A549 (cell line): ENCODE measurements at regions not wholly inside any gene's neighbourhood (a gene's known extent, or its start where the extent isn't known, plus 50 kb on each side); places are given as distances from the start of the nearest gene placed in this dataset.
A peak's percentile ranks its signal among the peaks of the same experiment; 100 is the strongest.

Experiments
- ATAC-seq, 2 experiments: fragments of 200-7000 bp in 1 of 2; fragments of >200 bp in 1 of 2; cut with Nextera tagmentation in 1 of 2; cut with Tn5 transposase in 1 of 2; 3 replicates each; pipeline versions ENCODE4 v1.8.0 to v1.9.1; 2018 to 2020; ENCODE audit warnings: mild to moderate bottlenecking in 1 of 2, moderate library complexity in 1 of 2
- CTCF ChIA-PET: fragments of 300-600 bp; sonication (Branson Sonifier 250); formaldehyde crosslinking; extraction: SDS; loops from one replicate; lab custom pipeline; 2021; ENCODE audit warnings: antibody characterized with exemption, inconsistent platforms; lab: Yijun Ruan, JAX
- POLR2A ChIA-PET: fragments of 350-600 bp; formaldehyde crosslinking; extraction: SDS; loops from one replicate; lab custom pipeline; 2021; ENCODE audit warnings: antibody characterized with exemption, inconsistent platforms; lab: Yijun Ruan, JAX
- DNase-seq, 2 experiments: peaks; one replicate each; pipeline versions ENCODE4 v3.0.0 to v3.0.0-alpha.2; 2011 to 2016; ENCODE audit warnings: low read depth in 1 of 2, low spot score in 1 of 2
- FAIRE-seq: peaks from 2 replicates; lab custom pipeline; 2011; peaks lifted over from hg19 to GRCh38; lab: Jason Lieb, UNC
- H3K27ac ChIP-seq, 2 experiments: fragments of >200 bp; sonication (Bioruptor Twin); formaldehyde crosslinking; 3 replicates each; pipeline ENCODE4 v1.5.1; 2016 to 2017
- H3K4me1 ChIP-seq: fragments of >200 bp; sonication (Bioruptor Twin); formaldehyde crosslinking; 3 replicates; pipeline ENCODE4 v1.6.1; 2016
- H3K4me2 ChIP-seq: fragments of >200 bp; sonication (Bioruptor Twin); formaldehyde crosslinking; 3 replicates; pipeline ENCODE4 v1.6.1; 2016
- H3K4me3 ChIP-seq: fragments of >200 bp; sonication (Bioruptor Twin); formaldehyde crosslinking; 3 replicates; pipeline ENCODE4 v1.5.1; 2016
- H3K9me3 ChIP-seq: fragments of >200 bp; sonication (Bioruptor Twin); formaldehyde crosslinking; 3 replicates; pipeline ENCODE4 v1.6.1; 2016
- CBX2 ChIP-seq: fragments of 200-600 bp; sonication (generic); IDR thresholded peaks from 2 replicates; pipeline ENCODE4 v1.6.1; 2016; ENCODE audit warnings: low read depth, mild to moderate bottlenecking, borderline replicate concordance
- CBX8 ChIP-seq: fragments of 200-600 bp; sonication (generic); IDR thresholded peaks from 2 replicates; pipeline ENCODE4 v1.6.1; 2016
- CEBPB ChIP-seq, 2 experiments: fragments of >200 bp in 1 of 2; sonication (Bioruptor Twin) in 1 of 2; formaldehyde crosslinking in 1 of 2; IDR thresholded peaks; 2 replicates each; pipeline ENCODE4 v1.6.1; 2012 to 2016
- E2F6 ChIP-seq: IDR thresholded peaks from 2 replicates; pipeline ENCODE4 v1.6.1; 2012; ENCODE audit warnings: low read depth, borderline replicate concordance
- EP300 ChIP-seq, 2 experiments: fragments of >200 bp; sonication (Bioruptor Twin); formaldehyde crosslinking; IDR thresholded peaks; 2 replicates in 1 of 2; 3 replicates in 1 of 2; pipeline ENCODE4 v1.6.1; 2016 to 2017
- GATA3 ChIP-seq: IDR thresholded peaks from 2 replicates; pipeline ENCODE4 v1.6.1; 2012; ENCODE audit warnings: borderline replicate concordance
- HDAC2 ChIP-seq: fragments of 200-600 bp; sonication (generic); IDR thresholded peaks from 2 replicates; pipeline ENCODE4 v1.6.1; 2016
- HES2 ChIP-seq: fragments of >200 bp; sonication (Bioruptor Twin); formaldehyde crosslinking; IDR thresholded peaks from 2 replicates; pipeline ENCODE4 v1.6.1; 2016
- HOXB13 ChIP-seq: fragments of 250-450 bp; sonication (Bioruptor Pico); IDR thresholded peaks from 2 replicates; pipeline ENCODE4 v1.5.0; 2020; ENCODE audit warnings: low read depth, mild to moderate bottlenecking, moderate library complexity
- HOXB5 ChIP-seq: fragments of 250-450 bp; sonication (Bioruptor Pico); IDR thresholded peaks from 2 replicates; pipeline ENCODE4 v1.5.0; 2020; ENCODE audit warnings: mild to moderate bottlenecking, moderate library complexity
- MAX ChIP-seq: IDR thresholded peaks from 2 replicates; pipeline ENCODE4 v1.6.1; 2012
- MYC ChIP-seq: IDR thresholded peaks from 2 replicates; pipeline ENCODE4 v1.6.1; 2012; ENCODE audit warnings: mild to moderate bottlenecking, inconsistent platforms, low read length, improper control_type of control experiment, borderline replicate concordance
- POLR2A ChIP-seq: IDR thresholded peaks from 2 replicates; pipeline ENCODE4 v1.6.1; 2012; ENCODE audit warnings: mild to moderate bottlenecking, low read length
- RAD21 ChIP-seq, 2 experiments: fragments of >200 bp in 1 of 2; sonication (Bioruptor Twin) in 1 of 2; formaldehyde crosslinking in 1 of 2; IDR thresholded peaks in 1 of 2; conservative IDR thresholded peaks in 1 of 2; 2 replicates in 1 of 2; 3 replicates in 1 of 2; pipeline ENCODE4 v1.6.1; 2012 to 2018; ENCODE audit warnings: inconsistent platforms in 1 of 2
- RARB ChIP-seq: fragments of 250-450 bp; sonication (Bioruptor Pico); IDR thresholded peaks from 2 replicates; pipeline ENCODE4 v1.8.0; 2021; ENCODE audit warnings: mild to moderate bottlenecking, moderate library complexity
- REST ChIP-seq: fragments of 200-600 bp; sonication (generic); IDR thresholded peaks from 2 replicates; pipeline ENCODE4 v1.6.1; 2016; ENCODE audit warnings: antibody characterized with exemption, mild to moderate bottlenecking, moderate library complexity
- SMC3 ChIP-seq: fragments of >200 bp; sonication (Bioruptor Twin); formaldehyde crosslinking; IDR thresholded peaks from 3 replicates; pipeline ENCODE4 v1.6.1; 2018; ENCODE audit warnings: inconsistent platforms
- TP53 ChIP-seq: fragments of 250-450 bp; sonication (Bioruptor Pico); IDR thresholded peaks from 2 replicates; pipeline ENCODE4 v1.5.0; 2021; ENCODE audit warnings: mild to moderate bottlenecking, moderate library complexity
- USF2 ChIP-seq: fragments of 450-650 bp; IDR thresholded peaks from 2 replicates; pipeline ENCODE4 v1.6.1; 2014; ENCODE audit warnings: antibody characterized with exemption
- WGBS: methylation state at CpG from one replicate; pipeline ENCODE4 v1.1.6; 2017; ENCODE audit errors: missing lambda C conversion rate; 5-methylcytosine and 5-hydroxymethylcytosine counted together

GRCh38 chr3:181278468-181279238 lies 289.1 kb upstream of the DNAJC19 start:
- H3K4me1 ChIP-seq: no peaks in the 10 kb centered on the region
- no peak for ATAC-seq
- no peak overlapping the region for H3K27ac ChIP-seq
- CTCF ChIA-PET: no interaction called here
- POLR2A ChIA-PET: no interaction called here
- H3K4me2 ChIP-seq: no peak overlapping the region
- H3K9me3 ChIP-seq: no peaks in the 10 kb centered on the region
- no peak for DNase-seq
- 3% methylated on average over 5 of the region's 5 CpGs for WGBS
- TF ChIP-seq TP53 (no peak), RAD21 (conservative IDR thresholded peaks at IDR 0.05 in 1 of 2, IDR thresholded peaks at IDR 0.05 in 1 of 2) (peak in 1 of 2 experiments; percentile 19; a peak in 2 of 5 replicates)
- FAIRE-seq: no peak
- H3K4me3 ChIP-seq: no peak overlapping the region

GRCh38 chr3:181276358-181276896 lies 286.9 kb upstream of the DNAJC19 start:
- FAIRE-seq: no peak
- CTCF ChIA-PET: no interaction called here
- WGBS: 5% methylated on average over 5 of the region's 6 CpGs
- ATAC-seq: no peak
- no peak overlapping the region for H3K27ac ChIP-seq
- TF ChIP-seq EP300 (IDR thresholded peaks at IDR 0.05) (no peak), HOXB13 (CRISPR knock-in tag) (no peak), RARB (CRISPR knock-in tag) (no peak), CBX8 (no peak), CEBPB (IDR thresholded peaks at IDR 0.05) (no peak), CBX2 (no peak), POLR2A (no peak), REST (no peak), MYC (no peak), HDAC2 (no peak), GATA3 (no peak), SMC3 (no peak), USF2 (no peak), E2F6 (no peak), MAX (no peak), HOXB5 (CRISPR knock-in tag) (no peak)
- TF ChIP-seq, all 56 proteins: peak for 0
- POLR2A ChIA-PET: no interaction called here
- Histone ChIP-seq H3K9me3 (no peaks in the 10 kb centered on the region), H3K4me2 (no peak overlapping the region), H3K4me1 (no peaks in the 10 kb centered on the region), H3K4me3 (no peak overlapping the region)
- DNase-seq: no peak

- Histone ChIP-seq H3K27ac (no peak overlapping the region), H3K4me3 (no peak overlapping the region), H3K9me3 (no peaks in the 10 kb centered on the region), H3K4me2 (no peak overlapping the region)
- FAIRE-seq (no peak), ATAC-seq (no peak), DNase-seq (no peak)
- 10% methylated on average over 1 of the region's 1 CpG for WGBS
- ChIA-PET CTCF (no interaction called here), POLR2A (no interaction called here)
- TF ChIP-seq HOXB13 (CRISPR knock-in tag) (no peak), HES2 (no peak), CEBPB (IDR thresholded peaks at IDR 0.05) (no peak), E2F6 (no peak), REST (no peak)
- TF ChIP-seq, all 56 proteins: peak for 0
- no peaks in the 10 kb centered on the region for H3K4me1 ChIP-seq
Observed at GRCh38 chr3:181274025-181274424, 284.5 kb upstream of the DNAJC19 start.
